Epidermal melanocyte (primary cell): ENCODE measurements at regions not wholly inside any gene's neighbourhood (a gene's known extent, or its start where the extent isn't known, plus 50 kb on each side); places are given as distances from the start of the nearest gene placed in this dataset.
"Not testable (repeated sequence)": the region's sequence is repeated elsewhere in the genome, so short reads cannot be mapped to it uniquely, and the experiment has no call there.

ENCODE experiments used
- DNase-seq: peaks from one replicate; pipeline ENCODE4 v3.0.0; 2011; ENCODE audit warnings: low spot score; ENCODE audit not compliant: insufficient read length

DNA sequence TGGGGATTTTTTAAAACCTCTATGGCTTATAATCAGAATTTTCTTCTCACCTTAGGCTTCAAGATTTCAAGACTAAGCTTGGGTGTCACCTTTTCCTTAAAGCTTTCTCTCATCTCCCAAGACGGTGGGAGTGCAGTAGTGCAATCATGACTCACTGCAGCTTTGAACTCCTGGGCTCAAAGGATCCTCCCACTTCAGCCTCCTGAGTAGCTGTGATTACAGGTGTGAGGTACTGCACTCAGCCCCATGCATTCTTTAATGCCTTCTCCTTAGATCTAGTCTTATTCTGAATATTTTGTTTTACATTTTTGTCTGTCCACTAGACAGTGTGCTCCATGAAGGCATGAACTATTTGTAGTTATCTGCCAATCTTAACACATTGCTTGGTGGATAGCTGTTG is 55.7 kb upstream of the FAT3 start:
- no peak for DNase-seq

- DNase-seq = no peak
Observed at GRCh38 chr11:92167571-92167970, 57.0 kb upstream of the FAT3 start.

GRCh38 chr11:92166335-92166734 is 58.3 kb upstream of the FAT3 start:
- DNase-seq = no peak

DNA sequence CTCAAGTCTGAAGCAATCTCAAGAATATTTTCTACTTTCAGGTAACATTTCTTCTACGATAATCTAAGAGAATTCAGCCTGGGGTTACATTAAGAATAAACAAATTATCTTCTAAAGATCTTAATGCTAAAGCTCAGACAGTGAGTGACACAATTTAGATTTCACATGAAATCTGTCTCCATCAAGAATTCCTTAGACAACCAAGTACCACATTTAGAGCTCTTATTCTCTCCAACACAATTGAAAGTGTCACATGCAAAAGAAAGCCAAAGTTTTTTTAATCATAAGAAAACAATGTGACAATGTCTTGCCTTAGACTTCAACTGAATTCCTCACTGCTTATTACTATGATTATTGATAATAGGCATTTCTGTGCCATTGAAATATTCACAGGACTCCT is 60.7 kb upstream of the FAT3 start:
- no peak for DNase-seq

DNA sequence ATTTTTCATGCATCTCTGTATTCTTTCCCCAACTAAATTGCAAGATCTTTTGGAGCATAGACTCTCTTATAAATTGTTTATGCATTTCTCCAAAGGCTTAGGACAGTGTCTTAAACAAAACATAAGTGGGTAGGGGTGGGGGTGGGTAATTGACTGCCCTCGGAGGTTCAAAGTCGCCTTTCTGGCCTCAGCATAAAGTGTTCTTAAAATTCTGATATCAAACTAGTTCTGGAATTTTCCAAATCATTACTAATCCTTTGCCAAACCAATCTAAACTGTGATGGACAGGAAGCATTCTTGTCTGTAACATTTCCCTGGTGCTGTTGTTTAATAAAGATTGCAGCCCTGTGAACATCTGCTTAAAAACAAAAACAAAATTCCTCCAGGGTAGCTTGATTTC is 61.8 kb upstream of the FAT3 start:
- no peak for DNase-seq

- no peak for DNase-seq
Observed at GRCh38 chr11:92159931-92160330, 64.7 kb upstream of the FAT3 start.

DNA sequence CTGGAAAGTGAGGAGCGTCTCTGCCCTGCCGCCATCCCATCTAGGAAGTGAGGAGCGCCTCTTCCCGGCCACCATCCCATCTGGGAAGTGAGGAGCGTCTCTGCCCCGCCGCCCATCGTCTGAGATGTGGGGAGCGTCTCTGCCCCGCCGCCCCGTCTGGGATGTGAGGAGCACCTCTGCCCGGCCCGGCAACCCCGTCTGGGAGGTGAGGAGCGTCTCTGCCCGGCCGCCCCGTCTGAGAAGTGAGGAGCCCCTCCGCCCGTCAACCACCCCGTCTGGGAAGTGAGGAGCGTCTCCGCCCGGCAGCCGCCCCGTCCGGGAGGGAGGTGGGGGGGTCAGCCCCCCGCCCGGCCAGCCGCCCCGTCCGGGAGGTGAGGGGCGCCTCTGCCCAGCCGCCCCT is 67.2 kb upstream of the FAT3 start:
- not testable (repeated sequence) for DNase-seq

GRCh38 chr11:92154611-92155010 is 70.0 kb upstream of the FAT3 start:
- no peak for DNase-seq

GRCh38 chr11:92154110-92154509 is 70.5 kb upstream of the FAT3 start:
- DNase-seq = no peak

DNA sequence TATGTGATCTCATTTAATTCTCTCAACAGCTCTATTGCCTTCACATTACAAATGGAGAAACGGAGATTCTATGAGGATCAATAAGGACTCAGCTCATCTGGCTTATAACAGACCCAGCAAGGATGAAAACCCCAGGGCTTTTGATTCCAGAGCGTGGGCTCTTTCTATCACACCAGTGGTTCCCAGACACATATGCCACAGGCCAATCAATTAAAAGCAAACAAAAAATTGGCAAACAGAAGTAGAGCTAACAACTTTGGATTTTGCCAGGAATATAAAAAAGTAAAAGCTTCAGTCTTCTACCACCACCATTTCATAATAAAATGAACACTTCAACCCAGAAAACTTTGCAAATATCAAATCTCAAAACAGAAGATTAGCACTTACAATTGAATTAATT is 71.1 kb upstream of the FAT3 start:
- no peak for DNase-seq

DNA sequence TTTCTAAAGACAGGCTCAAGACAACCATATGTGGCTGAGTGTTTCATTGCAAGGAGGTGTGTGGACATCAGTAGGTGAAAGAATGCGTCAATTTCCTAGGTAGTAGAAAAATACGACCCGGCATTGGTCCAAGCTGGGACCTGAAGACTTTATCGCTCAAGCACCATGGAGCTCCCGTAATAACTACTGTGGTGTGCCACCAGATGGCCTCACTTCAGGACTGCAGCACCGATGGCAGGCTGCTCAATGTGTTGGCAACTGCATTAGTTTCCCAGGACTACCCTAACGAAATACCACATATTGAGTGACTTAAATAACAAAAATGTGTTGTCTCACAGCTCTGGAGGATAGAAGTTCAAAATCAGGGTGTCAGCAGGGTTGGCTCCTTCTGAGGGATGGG is 72.4 kb upstream of the FAT3 start:
- DNase-seq = no peak

DNA sequence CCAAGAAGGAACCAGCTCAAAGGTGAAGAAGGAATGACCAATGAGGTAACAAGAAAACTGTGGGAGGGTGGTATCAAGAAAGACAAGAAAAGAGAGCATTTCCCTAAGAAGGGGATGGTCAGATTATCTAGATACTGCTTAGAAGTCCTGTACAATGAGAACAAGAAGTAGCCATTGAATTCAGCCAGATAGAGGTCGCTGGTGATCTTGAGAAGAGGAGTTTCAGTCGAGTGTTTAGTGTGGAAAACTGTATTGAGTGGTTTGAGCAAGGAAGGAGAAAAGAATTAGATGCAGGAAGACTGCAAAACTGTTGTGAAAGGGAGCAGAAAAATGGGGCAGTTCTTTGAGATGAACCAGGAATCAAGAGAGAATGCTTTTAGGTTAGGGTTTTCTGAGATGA is 74.6 kb upstream of the FAT3 start:
- DNase-seq = no peak

GRCh38 chr11:92141725-92142124 is 82.9 kb upstream of the FAT3 start:
- DNase-seq = no peak

GRCh38 chr11:92141159-92141558 is 83.5 kb upstream of the FAT3 start:
- DNase-seq = no peak

GRCh38 chr11:92140021-92140420 is 84.6 kb upstream of the FAT3 start:
- no peak for DNase-seq

DNA sequence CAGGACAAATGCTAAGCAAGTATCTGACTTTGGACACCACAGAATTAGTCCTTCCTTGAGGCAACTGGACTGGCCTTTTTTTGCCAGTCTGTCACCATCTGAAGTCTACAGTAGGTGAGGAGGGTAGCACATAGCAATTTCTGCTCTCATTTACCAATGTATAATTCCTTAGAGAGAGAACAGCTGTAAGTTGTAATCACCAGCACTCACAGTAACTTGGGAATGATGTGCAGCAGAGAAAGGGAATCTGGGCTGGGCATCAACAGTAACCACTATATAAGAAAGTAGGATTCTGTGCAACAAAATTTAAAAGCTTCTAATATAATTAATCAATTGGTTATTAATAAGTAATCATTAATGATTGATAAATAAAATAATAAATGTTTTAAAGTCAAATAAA is 86.3 kb upstream of the FAT3 start:
- no peak for DNase-seq

DNA sequence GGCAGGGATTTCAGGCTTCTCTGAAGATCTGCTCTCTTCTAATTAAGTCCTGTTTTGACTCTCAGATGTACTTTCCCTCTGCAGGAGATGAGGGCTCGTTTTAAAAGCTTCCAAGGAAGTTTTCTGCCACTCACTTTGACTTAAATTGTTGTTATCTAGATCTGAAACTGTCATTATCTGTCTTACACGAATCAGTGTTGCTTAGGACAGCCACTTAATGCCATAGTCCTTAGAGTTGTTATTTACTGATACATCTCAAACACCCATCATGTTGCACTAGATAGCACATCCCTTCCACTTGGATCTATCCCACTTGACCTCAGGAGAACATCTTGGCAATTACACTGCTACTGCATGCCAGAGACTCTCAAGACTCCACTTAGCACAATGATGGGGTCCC is 86.9 kb upstream of the FAT3 start:
- DNase-seq = no peak

DNA sequence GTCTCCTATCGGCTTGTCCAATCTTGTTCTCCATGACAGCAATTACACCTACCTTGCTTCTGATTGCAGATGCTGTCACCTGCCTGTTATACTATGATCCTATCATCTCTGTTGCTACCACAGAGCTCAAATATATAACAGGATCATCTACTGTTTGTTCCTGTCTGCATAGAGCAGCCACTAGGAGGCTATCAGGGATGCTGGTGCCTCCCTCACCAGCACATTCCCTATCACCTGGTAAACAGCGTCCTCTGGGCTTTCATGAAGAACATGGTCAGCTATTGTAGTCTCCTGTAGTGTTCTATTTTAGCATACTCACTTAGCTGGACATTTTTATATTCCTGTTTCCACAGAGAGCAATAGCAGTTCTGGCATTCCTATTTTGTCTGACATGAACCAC is 87.8 kb upstream of the FAT3 start:
- no peak for DNase-seq

DNA sequence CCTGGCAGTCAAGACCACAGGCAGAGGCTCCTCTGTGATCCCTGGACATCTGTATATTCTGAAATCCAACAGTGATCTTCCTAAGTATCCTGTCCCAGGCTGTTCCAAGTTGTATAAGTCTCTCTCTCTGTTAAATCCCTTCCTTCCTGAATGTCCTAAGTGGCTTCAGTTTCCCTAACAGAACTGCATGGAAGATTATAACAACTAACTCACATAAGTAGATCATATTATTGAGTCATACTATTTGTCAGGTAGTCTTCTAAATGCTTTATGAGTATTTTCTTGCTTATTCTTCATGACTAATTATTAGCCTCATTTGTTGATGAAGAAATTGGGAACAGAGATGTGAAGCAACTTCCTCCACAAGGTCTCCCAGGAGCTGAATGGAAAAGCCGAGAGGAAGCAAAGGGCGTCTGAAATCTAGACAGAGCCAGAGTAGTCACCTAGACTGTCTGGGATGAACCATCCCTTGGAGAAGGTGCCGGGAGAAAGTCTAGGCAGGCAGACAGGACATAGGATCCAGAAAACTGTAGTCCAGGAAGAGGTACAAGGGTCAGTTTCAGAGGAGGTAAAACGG is 93.2 kb upstream of the FAT3 start:
- no peak for DNase-seq

- DNase-seq = no peak
Observed at GRCh38 chr11:92130421-92130831, 94.2 kb upstream of the FAT3 start.

GRCh38 chr11:92129811-92130210 is 94.8 kb upstream of the FAT3 start:
- no peak for DNase-seq

DNA sequence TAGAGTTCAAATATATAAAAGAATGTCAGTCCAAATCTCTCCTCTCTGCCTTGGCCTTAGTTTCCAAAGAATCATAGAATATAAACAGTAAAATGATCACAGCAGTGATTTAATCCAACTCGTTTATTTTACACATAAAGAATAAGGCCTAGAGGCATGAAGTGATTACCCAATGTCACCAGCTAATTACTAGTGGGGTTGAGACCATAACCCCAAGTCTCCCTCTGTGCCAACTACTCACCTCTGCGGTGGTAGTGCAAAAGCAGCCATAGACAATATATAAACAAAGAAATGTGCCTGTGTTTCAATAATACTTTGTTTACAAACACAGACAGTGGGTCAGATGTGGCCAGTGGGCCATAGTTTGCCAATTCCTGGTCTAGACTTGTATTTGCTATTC is 96.6 kb upstream of the FAT3 start:
- no peak for DNase-seq

DNA sequence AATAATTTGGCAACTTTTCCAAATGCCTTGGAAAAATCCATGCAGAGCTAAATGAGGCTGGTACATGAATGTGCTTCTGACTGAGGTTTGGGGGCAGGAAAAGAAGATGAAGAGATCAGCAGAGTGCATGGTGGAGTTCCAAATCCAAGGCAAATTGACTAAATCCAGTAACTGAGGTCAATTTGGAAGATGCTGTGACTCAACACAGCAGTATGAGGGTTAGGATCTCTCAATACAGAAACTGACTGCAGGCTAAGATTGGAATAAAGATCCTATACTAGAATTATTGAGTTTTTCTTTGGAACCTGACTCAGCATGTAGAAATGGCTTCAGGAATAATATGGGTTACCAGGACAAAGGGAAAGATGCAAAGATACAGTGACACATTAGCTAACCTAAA is 99.3 kb upstream of the FAT3 start:
- DNase-seq = no peak

GRCh38 chr11:92123540-92123939 is 101.1 kb upstream of the FAT3 start:
- DNase-seq = no peak
